IMR-90 (cell line): ENCODE measurements at regions not wholly inside any gene's neighbourhood (a gene's known extent, or its start where the extent isn't known, plus 50 kb on each side); places are given as distances from the start of the nearest gene placed in this dataset.

Experiments used
- POLR2A ChIP-seq: IDR thresholded peaks from 2 replicates; pipeline ENCODE4 v1.6.1; 2012; ENCODE audit warnings: mild to moderate bottlenecking, low read depth, low read length
- SMC3 ChIP-seq: fragments of 150-350 bp; IDR thresholded peaks from 2 replicates; pipeline ENCODE4 v1.6.1; 2016; ENCODE audit warnings: low read depth, mild to moderate bottlenecking, antibody characterized with exemption, low read length, moderate library complexity
- TF ChIP-seq, protein P1 (sequence below): fragments of 150-350 bp; IDR thresholded peaks from 2 replicates; pipeline ENCODE4 v1.6.1; 2016; ENCODE audit warnings: low read depth, mild to moderate bottlenecking, low read length, moderate library complexity, borderline replicate concordance
- TF ChIP-seq, protein P2 (sequence below): conservative IDR thresholded peaks from 2 replicates; pipeline ENCODE4 v1.5.1; 2012; ENCODE audit warnings: mild to moderate bottlenecking, low read depth, low read length, improper control_type of control experiment

DNA sequence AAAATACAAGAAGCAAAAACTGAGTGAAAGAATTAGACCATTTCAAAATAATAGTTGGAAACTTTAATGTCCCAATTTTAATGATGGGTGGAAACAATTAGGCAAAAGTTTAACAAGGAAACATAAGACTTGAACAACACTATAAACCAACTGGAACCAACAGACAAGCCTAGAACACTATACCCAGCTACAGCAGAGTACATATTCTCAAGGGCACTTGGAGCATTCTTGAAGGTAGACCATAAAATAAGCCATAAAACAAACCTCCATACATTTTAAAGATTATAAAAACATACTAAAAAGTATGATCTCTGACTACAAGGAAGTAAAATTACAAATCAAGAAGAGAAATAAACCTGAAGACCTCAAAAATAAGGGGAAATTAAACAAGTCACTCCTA, 616.7 kb downstream of the SUCLG1 start:
- TF ChIP-seq, protein P1, sequence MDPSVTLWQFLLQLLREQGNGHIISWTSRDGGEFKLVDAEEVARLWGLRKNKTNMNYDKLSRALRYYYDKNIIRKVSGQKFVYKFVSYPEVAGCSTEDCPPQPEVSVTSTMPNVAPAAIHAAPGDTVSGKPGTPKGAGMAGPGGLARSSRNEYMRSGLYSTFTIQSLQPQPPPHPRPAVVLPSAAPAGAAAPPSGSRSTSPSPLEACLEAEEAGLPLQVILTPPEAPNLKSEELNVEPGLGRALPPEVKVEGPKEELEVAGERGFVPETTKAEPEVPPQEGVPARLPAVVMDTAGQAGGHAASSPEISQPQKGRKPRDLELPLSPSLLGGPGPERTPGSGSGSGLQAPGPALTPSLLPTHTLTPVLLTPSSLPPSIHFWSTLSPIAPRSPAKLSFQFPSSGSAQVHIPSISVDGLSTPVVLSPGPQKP, result no peak
- TF ChIP-seq, protein P2, sequence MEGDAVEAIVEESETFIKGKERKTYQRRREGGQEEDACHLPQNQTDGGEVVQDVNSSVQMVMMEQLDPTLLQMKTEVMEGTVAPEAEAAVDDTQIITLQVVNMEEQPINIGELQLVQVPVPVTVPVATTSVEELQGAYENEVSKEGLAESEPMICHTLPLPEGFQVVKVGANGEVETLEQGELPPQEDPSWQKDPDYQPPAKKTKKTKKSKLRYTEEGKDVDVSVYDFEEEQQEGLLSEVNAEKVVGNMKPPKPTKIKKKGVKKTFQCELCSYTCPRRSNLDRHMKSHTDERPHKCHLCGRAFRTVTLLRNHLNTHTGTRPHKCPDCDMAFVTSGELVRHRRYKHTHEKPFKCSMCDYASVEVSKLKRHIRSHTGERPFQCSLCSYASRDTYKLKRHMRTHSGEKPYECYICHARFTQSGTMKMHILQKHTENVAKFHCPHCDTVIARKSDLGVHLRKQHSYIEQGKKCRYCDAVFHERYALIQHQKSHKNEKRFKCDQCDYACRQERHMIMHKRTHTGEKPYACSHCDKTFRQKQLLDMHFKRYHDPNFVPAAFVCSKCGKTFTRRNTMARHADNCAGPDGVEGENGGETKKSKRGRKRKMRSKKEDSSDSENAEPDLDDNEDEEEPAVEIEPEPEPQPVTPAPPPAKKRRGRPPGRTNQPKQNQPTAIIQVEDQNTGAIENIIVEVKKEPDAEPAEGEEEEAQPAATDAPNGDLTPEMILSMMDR, result no peak
- no peak for TF ChIP-seq POLR2A
- no peak for TF ChIP-seq SMC3
